WTC11 (cell line): ENCODE measurements at regions not wholly inside any gene's neighbourhood (a gene's known extent, or its start where the extent isn't known, plus 50 kb on each side); places are given as distances from the start of the nearest gene placed in this dataset.

ENCODE experiments used
- AFF4 ChIP-seq: sonication (generic); formaldehyde crosslinking; IDR thresholded peaks from 2 replicates; pipeline ENCODE4 v1.8.1; 2023; ENCODE audit warnings: mild to moderate bottlenecking, missing genetic modification reagents, borderline replicate concordance
- CREB1 ChIP-seq: sonication (generic); formaldehyde crosslinking; IDR thresholded peaks from 2 replicates; pipeline ENCODE4 v1.8.0; 2023; ENCODE audit warnings: mild to moderate bottlenecking, missing genetic modification reagents
- CTCF ChIP-seq: fragments of 200-600 bp; IDR thresholded peaks from 2 replicates; pipeline ENCODE4 v1.8.0; 2022; ENCODE audit warnings: antibody characterized with exemption
- ESRRA ChIP-seq: sonication (generic); formaldehyde crosslinking; IDR thresholded peaks from 2 replicates; pipeline ENCODE4 v1.8.1; 2022; ENCODE audit warnings: mild to moderate bottlenecking, missing genetic modification reagents, borderline replicate concordance
- IRF1 ChIP-seq: sonication (generic); formaldehyde crosslinking; IDR thresholded peaks from 2 replicates; pipeline ENCODE4 v1.8.0; 2023; ENCODE audit warnings: missing genetic modification reagents
- MAX ChIP-seq: sonication (generic); formaldehyde crosslinking; IDR thresholded peaks from 2 replicates; pipeline ENCODE4 v1.8.0; 2022; ENCODE audit warnings: mild to moderate bottlenecking, missing genetic modification reagents
- NFYB ChIP-seq: sonication (generic); formaldehyde crosslinking; conservative IDR thresholded peaks from 2 replicates; pipeline ENCODE4 v1.8.0; 2022; ENCODE audit warnings: low read depth, missing genetic modification reagents
- SP1 ChIP-seq: sonication (generic); formaldehyde crosslinking; conservative IDR thresholded peaks from 2 replicates; pipeline ENCODE4 v1.8.1; 2022; ENCODE audit warnings: missing genetic modification reagents
- TEAD4 ChIP-seq: sonication (generic); formaldehyde crosslinking; IDR thresholded peaks from 2 replicates; pipeline ENCODE4 v1.8.0; 2022; ENCODE audit warnings: mild to moderate bottlenecking, missing genetic modification reagents
- USF2 ChIP-seq: sonication (generic); formaldehyde crosslinking; IDR thresholded peaks from 2 replicates; pipeline ENCODE4 v1.8.1; 2023; ENCODE audit warnings: mild to moderate bottlenecking, missing genetic modification reagents, moderate library complexity
- ZNF121 ChIP-seq: sonication (generic); formaldehyde crosslinking; IDR thresholded peaks from 2 replicates; pipeline ENCODE4 v1.8.0; 2023; ENCODE audit warnings: missing genetic modification reagents
- ZNF423 ChIP-seq: fragments of 250-450 bp; sonication (Bioruptor Pico); IDR thresholded peaks from 2 replicates; pipeline ENCODE4 v2.1.2; 2022; ENCODE audit warnings: mild to moderate bottlenecking, moderate library complexity

- TF ChIP-seq CTCF, result no peak
- no peak for TF ChIP-seq NFYB (CRISPR knock-in tag)
- no peak for TF ChIP-seq ZNF423
- TF ChIP-seq ZNF121 (CRISPR knock-in tag), result no peak
- TF ChIP-seq ESRRA, result no peak
- no peak for TF ChIP-seq SP1
- TF ChIP-seq CREB1, result no peak
- TF ChIP-seq TEAD4 (CRISPR knock-in tag), result no peak
- no peak for TF ChIP-seq USF2 (CRISPR knock-in tag)
- no peak for TF ChIP-seq MAX (CRISPR knock-in tag)
- no peak for TF ChIP-seq AFF4 (CRISPR knock-in tag)
- TF ChIP-seq IRF1 (CRISPR knock-in tag), result no peak
Observed at GRCh38 chr9:21608200-21608599, 126.1 kb upstream of the IFNE start.
